ENCODE measurements at regions not wholly inside any gene's neighbourhood (a gene's known extent, or its start where the extent isn't known, plus 50 kb on each side); places are given as distances from the start of the nearest gene placed in this dataset.

GRCh38 chr18:77733292-77733903, 483.8 kb downstream of the GALR1 start:
- no peak for TF ChIP-seq SIN3A (IDR thresholded peaks at IDR 0.05; ENCODE audit: borderline replicate concordance, insufficient read depth, low read length)
- no peak for TF ChIP-seq TAF1 (IDR thresholded peaks at IDR 0.05; ENCODE audit: borderline replicate concordance, insufficient read depth, low read length)
- TF ChIP-seq POLR2AphosphoS5 (IDR thresholded peaks at IDR 0.05; ENCODE audit: low read depth, low read length): no peak
- TF ChIP-seq FOXP2 (optimal IDR thresholded peaks at IDR 0.05; ENCODE audit: borderline replicate concordance, extremely low read depth, extremely low read length, insufficient read depth): no peak
- no peak for TF ChIP-seq REST (IDR thresholded peaks at IDR 0.05; ENCODE audit: insufficient read depth in 1 of 2, low read depth in 2 of 2, low read length in 2 of 2)

- TF ChIP-seq REST (IDR thresholded peaks at IDR 0.05; ENCODE audit: insufficient read depth in 1 of 2, low read depth in 2 of 2, low read length in 2 of 2) (no peak), POLR2AphosphoS5 (IDR thresholded peaks at IDR 0.05; ENCODE audit: low read depth, low read length) (no peak), TAF1 (IDR thresholded peaks at IDR 0.05; ENCODE audit: borderline replicate concordance, insufficient read depth, low read length) (no peak), SIN3A (IDR thresholded peaks at IDR 0.05; ENCODE audit: borderline replicate concordance, insufficient read depth, low read length) (no peak), FOXP2 (optimal IDR thresholded peaks at IDR 0.05; ENCODE audit: borderline replicate concordance, extremely low read depth, extremely low read length, insufficient read depth) (no peak)
These were observed 487.2 kb downstream of the GALR1 start for GRCh38 chr18:77736842-77737241.

GRCh38 chr18:77737405-77737804, 487.8 kb downstream of the GALR1 start:
- no peak for TF ChIP-seq TAF1 (IDR thresholded peaks at IDR 0.05; ENCODE audit: borderline replicate concordance, insufficient read depth, low read length)
- TF ChIP-seq REST (IDR thresholded peaks at IDR 0.05; ENCODE audit: insufficient read depth in 1 of 2, low read depth in 2 of 2, low read length in 2 of 2): no peak

GRCh38 chr18:77749089-77749488, 499.4 kb downstream of the GALR1 start:
- no peak for TF ChIP-seq TAF1 (IDR thresholded peaks at IDR 0.05; ENCODE audit: borderline replicate concordance, insufficient read depth, low read length)
- no peak for TF ChIP-seq FOXP2 (optimal IDR thresholded peaks at IDR 0.05; ENCODE audit: borderline replicate concordance, extremely low read depth, extremely low read length, insufficient read depth)
- no peak for TF ChIP-seq REST (IDR thresholded peaks at IDR 0.05; ENCODE audit: insufficient read depth in 1 of 2, low read depth in 2 of 2, low read length in 2 of 2)
- no peak for TF ChIP-seq SIN3A (IDR thresholded peaks at IDR 0.05; ENCODE audit: borderline replicate concordance, insufficient read depth, low read length)
- no peak for TF ChIP-seq POLR2AphosphoS5 (IDR thresholded peaks at IDR 0.05; ENCODE audit: low read depth, low read length)

GRCh38 chr18:77750006-77750405, 500.4 kb downstream of the GALR1 start:
- TF ChIP-seq SIN3A (IDR thresholded peaks at IDR 0.05; ENCODE audit: borderline replicate concordance, insufficient read depth, low read length) (no peak), POLR2AphosphoS5 (IDR thresholded peaks at IDR 0.05; ENCODE audit: low read depth, low read length) (no peak), TAF1 (IDR thresholded peaks at IDR 0.05; ENCODE audit: borderline replicate concordance, insufficient read depth, low read length) (no peak), REST (IDR thresholded peaks at IDR 0.05; ENCODE audit: insufficient read depth in 1 of 2, low read depth in 2 of 2, low read length in 2 of 2) (no peak), FOXP2 (optimal IDR thresholded peaks at IDR 0.05; ENCODE audit: borderline replicate concordance, extremely low read depth, extremely low read length, insufficient read depth) (no peak)
